Suprapubic skin (tissue), 4 donors: ENCODE measurements at regions not wholly inside any gene's neighbourhood (a gene's known extent, or its start where the extent isn't known, plus 50 kb on each side); places are given as distances from the start of the nearest gene placed in this dataset.

ENCODE experiments used
- CTCF ChIP-seq, 2 donors: fragments of 200-600 bp in 1 of 2; fragments of 450-650 bp in 1 of 2; sonication (generic) in 1 of 2; IDR thresholded peaks; one replicate each; pipeline ENCODE4 v1.5.1; 2016 to 2019; ENCODE audit warnings: antibody characterized with exemption in 2 of 2, mild to moderate bottlenecking in 1 of 2, moderate library complexity in 1 of 2
- EP300 ChIP-seq: sonication (generic); formaldehyde crosslinking; IDR thresholded peaks from one replicate; pipeline ENCODE4 v1.6.1; 2017; ENCODE audit warnings: antibody characterized with exemption
- POLR2A ChIP-seq, 2 donors: fragments of 450-650 bp; IDR thresholded peaks; one replicate each; pipeline ENCODE4 v1.6.1; 2017; ENCODE audit warnings: antibody characterized with exemption in 2 of 2, mild to moderate bottlenecking in 2 of 2, moderate library complexity in 2 of 2
- POLR2AphosphoS5 ChIP-seq, 3 donors: sonication (generic); formaldehyde crosslinking; IDR thresholded peaks; one replicate each; pipeline ENCODE4 v1.6.1; 2017; ENCODE audit warnings: antibody characterized with exemption in 3 of 3

GRCh38 chr1:116276532-116276931 is 96.5 kb upstream of the ATP1A1 start:
- TF ChIP-seq CTCF (IDR thresholded peaks at IDR 0.05) (no peak), POLR2A (IDR thresholded peaks at IDR 0.05) (no peak), POLR2AphosphoS5 (IDR thresholded peaks at IDR 0.05) (no peak), EP300 (no peak)
